ENCODE measurements at regions not wholly inside any gene's neighbourhood (a gene's known extent, or its start where the extent isn't known, plus 50 kb on each side); places are given as distances from the start of the nearest gene placed in this dataset.

DNA sequence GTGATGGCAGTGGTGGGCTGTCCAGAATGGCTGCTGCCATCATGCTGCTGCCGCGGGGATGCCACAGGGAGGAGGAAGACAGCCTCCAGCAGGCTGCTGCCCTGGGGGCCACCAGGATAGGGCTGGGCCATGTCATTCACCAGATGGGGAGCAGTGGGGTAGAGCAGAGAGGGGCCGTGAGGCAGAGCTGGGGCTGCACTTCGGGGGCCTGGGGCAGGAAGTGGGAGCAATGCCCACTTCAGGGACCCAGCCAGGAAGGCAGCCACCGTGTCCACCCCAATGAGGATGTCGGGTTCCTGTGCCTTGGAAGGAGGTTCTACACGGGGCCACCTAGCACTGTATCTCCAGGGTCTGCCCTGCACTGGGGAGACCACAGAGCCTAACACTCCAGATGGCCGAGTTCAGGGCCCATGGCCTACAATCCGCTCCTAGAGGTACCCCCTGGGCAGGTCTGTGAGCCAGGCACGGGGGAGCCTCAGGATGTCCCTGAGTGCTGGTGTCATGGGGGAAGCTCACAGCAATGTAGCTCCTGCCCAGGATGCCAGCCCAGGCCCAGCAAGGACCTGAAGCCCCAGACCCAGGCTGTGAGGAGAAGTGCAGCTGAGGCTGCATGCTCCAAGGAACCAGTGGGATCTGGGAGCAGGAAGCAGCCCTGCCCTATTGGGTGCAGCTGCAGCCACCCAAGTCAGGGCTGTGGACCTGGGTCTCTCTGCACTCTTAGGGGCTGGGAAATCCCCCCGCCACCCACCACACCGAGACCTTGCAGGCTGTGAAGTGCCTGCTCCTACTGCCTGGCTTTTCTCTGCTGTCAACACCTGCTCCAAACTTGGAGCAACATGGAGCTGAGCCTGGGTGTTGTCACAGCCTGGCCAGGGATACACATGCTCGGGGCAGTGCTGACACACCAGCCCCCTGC, 140.3 kb downstream of the PDHA2 start:
- no peak for TF ChIP-seq CTCF (IDR thresholded peaks at IDR 0.05; ENCODE audit: insufficient read depth, missing control alignments)
- FAIRE-seq (no peak), DNase-seq (ENCODE audit: insufficient read length, low spot score) (no peak)

DNA sequence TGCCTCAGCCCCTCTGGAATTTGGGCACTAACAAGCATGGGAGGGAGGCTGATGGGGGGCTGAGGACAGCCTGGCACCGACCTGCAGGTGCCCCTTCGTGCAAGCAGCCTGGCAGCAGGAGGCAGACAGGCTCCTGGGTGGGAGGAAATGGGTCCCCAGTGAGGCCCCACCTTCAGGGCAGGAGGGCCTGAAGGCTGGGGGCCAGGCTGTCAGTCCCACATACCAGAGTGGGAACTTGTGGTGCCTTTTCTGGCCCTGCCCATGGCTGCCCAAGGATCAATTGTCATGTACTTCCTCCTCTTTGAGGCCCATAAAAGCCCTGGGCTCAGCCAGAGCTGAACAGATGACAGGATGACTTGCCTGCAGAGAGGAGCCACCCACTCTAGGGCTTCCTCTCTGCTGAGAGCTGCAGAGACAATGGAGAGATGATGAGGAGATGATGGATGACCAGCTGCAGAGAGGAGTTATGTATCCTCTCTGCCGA, 141.0 kb downstream of the PDHA2 start:
- DNase-seq (ENCODE audit: insufficient read length, low spot score) (no peak), FAIRE-seq (no peak)
- no peak for TF ChIP-seq CTCF (IDR thresholded peaks at IDR 0.05; ENCODE audit: insufficient read depth, missing control alignments)

- DNase-seq (ENCODE audit: insufficient read length, low spot score) (no peak), FAIRE-seq (no peak)
- no peak for TF ChIP-seq CTCF (IDR thresholded peaks at IDR 0.05; ENCODE audit: insufficient read depth, missing control alignments)
Observed at GRCh38 chr4:95981591-95981990, 141.7 kb downstream of the PDHA2 start.

DNA sequence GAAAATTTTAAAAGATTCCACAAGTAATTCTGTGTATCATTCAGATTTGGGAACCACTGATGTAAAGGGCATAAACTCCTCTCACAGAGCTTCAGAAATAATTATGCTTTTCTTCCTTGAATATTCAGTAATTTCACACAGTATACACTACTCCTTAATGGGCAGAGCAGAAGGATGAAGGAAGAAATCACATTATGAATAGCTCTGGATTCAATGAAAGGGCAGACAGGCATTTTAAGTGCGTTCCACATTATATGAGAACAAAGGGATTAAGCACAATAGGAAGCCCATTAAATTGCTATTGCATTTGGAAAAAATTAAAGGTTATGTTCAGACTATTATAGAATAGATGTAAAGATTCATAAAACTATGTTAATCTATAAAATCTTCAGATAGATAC, 142.6 kb downstream of the PDHA2 start:
- FAIRE-seq (no peak), DNase-seq (ENCODE audit: insufficient read length, low spot score) (no peak)
- no peak for TF ChIP-seq CTCF (IDR thresholded peaks at IDR 0.05; ENCODE audit: insufficient read depth, missing control alignments)

GRCh38 chr4:95984081-95984480, 144.2 kb downstream of the PDHA2 start:
- DNase-seq (ENCODE audit: insufficient read length, low spot score): no peak
- TF ChIP-seq CTCF (IDR thresholded peaks at IDR 0.05; ENCODE audit: insufficient read depth, missing control alignments): no peak

DNA sequence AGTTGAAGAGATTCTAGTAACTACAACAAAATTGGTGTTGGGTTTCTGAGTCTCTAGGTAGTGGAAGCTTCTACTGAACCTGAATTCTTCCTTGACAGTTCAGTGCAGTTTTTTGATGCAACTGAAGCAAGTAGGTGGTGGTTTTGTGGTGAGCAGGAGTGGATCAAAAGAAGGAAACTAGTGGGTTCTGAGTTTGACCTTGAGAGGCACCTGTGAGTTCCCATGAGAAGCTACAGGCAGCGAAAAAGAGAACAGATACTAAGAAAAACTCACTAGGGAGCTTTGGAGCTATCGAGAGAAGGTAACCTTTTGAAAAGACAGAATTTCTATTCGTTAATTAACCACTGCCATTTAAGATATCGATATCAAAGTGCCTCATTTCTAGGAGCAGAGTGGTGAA, 145.2 kb downstream of the PDHA2 start:
- FAIRE-seq (no peak), DNase-seq (ENCODE audit: insufficient read length, low spot score) (no peak)
- TF ChIP-seq CTCF (IDR thresholded peaks at IDR 0.05; ENCODE audit: insufficient read depth, missing control alignments): no peak

More at GRCh38 chr4:95984081-95984480, 144.2 kb downstream of the PDHA2 start:
- no peak for FAIRE-seq
